RWPE1 (cell line): ENCODE measurements at regions not wholly inside any gene's neighbourhood (a gene's known extent, or its start where the extent isn't known, plus 50 kb on each side); places are given as distances from the start of the nearest gene placed in this dataset.

Experiments used
- CTCF ChIA-PET: fragments of 350-600 bp; sonication (Branson Sonifier 250); formaldehyde crosslinking; extraction: SDS; loops from one replicate; lab custom pipeline; 2021; lab: Yijun Ruan, JAX
- POLR2A ChIA-PET: fragments of 400-600 bp; formaldehyde crosslinking; extraction: SDS; loops from one replicate; lab custom pipeline; 2020; ENCODE audit warnings: antibody characterized with exemption; ENCODE audit not compliant: low non-redundant PET; lab: Yijun Ruan, JAX
- DNase-seq: peaks from one replicate; pipeline ENCODE4 v3.0.0; 2012; ENCODE audit warnings: low spot score
- H3K27ac ChIP-seq: fragments of 450-650 bp; 2 replicates; pipeline ENCODE4 v1.5.1; 2017
- CTCF ChIP-seq: fragments of 450-650 bp; conservative IDR thresholded peaks from 2 replicates; pipeline ENCODE4 v1.5.1; 2017; ENCODE audit warnings: low read depth, mild to moderate bottlenecking

GRCh38 chr3:67876261-67876660 lies 221.8 kb upstream of the SUCLG2 start:
- ChIA-PET CTCF (no interaction called here), POLR2A (no interaction called here)
- DNase-seq, result no peak
- H3K27ac ChIP-seq, result no peak overlapping the region
- no peak for TF ChIP-seq CTCF

- TF ChIP-seq CTCF, result no peak
- ChIA-PET CTCF (no interaction called here), POLR2A (no interaction called here)
- no peak overlapping the region for H3K27ac ChIP-seq
- DNase-seq, result no peak
These were observed 221.4 kb upstream of the SUCLG2 start for GRCh38 chr3:67875858-67876257.

GRCh38 chr3:67875338-67875737 lies 220.9 kb upstream of the SUCLG2 start:
- TF ChIP-seq CTCF, result no peak
- no peak for DNase-seq
- ChIA-PET CTCF (no interaction called here), POLR2A (no interaction called here)
- no peak overlapping the region for H3K27ac ChIP-seq

GRCh38 chr3:67870477-67870876 lies 216.1 kb upstream of the SUCLG2 start:
- POLR2A ChIA-PET, result no interaction called here
- no peak for TF ChIP-seq CTCF
- CTCF ChIA-PET, result no interaction called here
- no peak for DNase-seq
- H3K27ac ChIP-seq, result no peak overlapping the region

- no peak overlapping the region for H3K27ac ChIP-seq
- POLR2A ChIA-PET, result no interaction called here
- CTCF ChIA-PET, result no interaction called here
- TF ChIP-seq CTCF, result no peak
- DNase-seq, result no peak
These were observed 212.2 kb upstream of the SUCLG2 start for GRCh38 chr3:67866571-67866970.

- ChIA-PET POLR2A (no interaction called here), CTCF (no interaction called here)
- no peak for DNase-seq
- no peak overlapping the region for H3K27ac ChIP-seq
- TF ChIP-seq CTCF, result no peak
These were observed 210.3 kb upstream of the SUCLG2 start for GRCh38 chr3:67864587-67865183.

GRCh38 chr3:67863869-67864268 lies 209.5 kb upstream of the SUCLG2 start:
- H3K27ac ChIP-seq, result no peak overlapping the region
- ChIA-PET CTCF (no interaction called here), POLR2A (no interaction called here)
- no peak for DNase-seq
- no peak for TF ChIP-seq CTCF
